B cell (primary cell): ENCODE measurements at regions not wholly inside any gene's neighbourhood (a gene's known extent, or its start where the extent isn't known, plus 50 kb on each side); places are given as distances from the start of the nearest gene placed in this dataset.

Experiments
- ATAC-seq: fragments of 200-7000 bp; cut with Tn5 transposase; one replicate; pipeline ENCODE4 v1.10.0; 2021; ENCODE audit warnings: low read depth, mild to moderate bottlenecking, moderate number of reproducible peaks, moderate library complexity
- CTCF ChIA-PET: fragments of 350-600 bp; sonication (Branson Sonifier 250); formaldehyde crosslinking; loops from one replicate; lab custom pipeline; 2021; ENCODE audit warnings: antibody characterized with exemption, inconsistent platforms; lab: Charles Lee
- POLR2A ChIA-PET: fragments of 350-600 bp; sonication (Branson Sonifier 250); formaldehyde crosslinking; loops from one replicate; lab custom pipeline; 2021; ENCODE audit warnings: antibody characterized with exemption; lab: Charles Lee
- DNase-seq: peaks from one replicate; pipeline ENCODE4 v3.0.0; 2013
- H2AFZ ChIP-seq: 2 replicates; pipeline ENCODE4 v1.6.1; 2012; ENCODE audit warnings: mild to moderate bottlenecking, low read depth, low read length; ENCODE audit not compliant: insufficient read depth, poor library complexity, severe bottlenecking
- H3K27ac ChIP-seq, 2 donors: 1 replicate in 1 of 2; 2 replicates in 1 of 2; pipeline ENCODE4 v1.5.1; 2012 to 2013; ENCODE audit warnings: low read length in 2 of 2, mild to moderate bottlenecking in 2 of 2, moderate library complexity in 1 of 2
- H3K27me3 ChIP-seq, 4 experiments: fragments of 200-600 bp in 1 of 4; sonication (generic) in 1 of 4; replicated peaks in 1 of 4; 1 replicate in 2 of 4; 2 replicates in 2 of 4; pipeline versions ENCODE4 v1.6.1 to v1.7.0; 2013 to 2016; ENCODE audit warnings: low read length in 3 of 4, mild to moderate bottlenecking in 2 of 4, mixed read lengths in 1 of 4, moderate library complexity in 1 of 4; ENCODE audit not compliant: insufficient read depth in 4 of 4, control insufficient read depth in 3 of 4; ENCODE audit errors: control extremely low read depth in 1 of 4
- H3K36me3 ChIP-seq, 2 experiments: replicated peaks in 1 of 2; 1 replicate in 1 of 2; 2 replicates in 1 of 2; pipeline versions ENCODE4 v1.6.1 to v1.7.1; 2013; ENCODE audit warnings: low read length in 1 of 2; ENCODE audit not compliant: insufficient read depth in 2 of 2, control insufficient read depth in 1 of 2; ENCODE audit errors: control extremely low read depth in 1 of 2, extremely low read depth in 1 of 2
- H3K4me1 ChIP-seq, 2 donors: fragments of 200-600 bp in 1 of 2; sonication (generic) in 1 of 2; 1 replicate in 1 of 2; 2 replicates in 1 of 2; pipeline versions ENCODE4 v1.5.1 to v1.6.1; 2013 to 2017; ENCODE audit warnings: low read length in 2 of 2; ENCODE audit not compliant: control insufficient read depth in 2 of 2, insufficient read depth in 2 of 2
- H3K4me2 ChIP-seq: replicated peaks from 2 replicates; pipeline ENCODE3; 2012; ENCODE audit warnings: mild to moderate bottlenecking, low read depth, low read length; ENCODE audit not compliant: poor library complexity, severe bottlenecking
- H3K4me3 ChIP-seq, 5 experiments: fragments of 200-600 bp in 1 of 5; sonication (generic) in 1 of 5; 1 replicate in 3 of 5; 2 replicates in 2 of 5; pipeline versions ENCODE4 v1.5.1 to v1.7.0; 2011 to 2016; ENCODE audit warnings: low read length in 4 of 5, mild to moderate bottlenecking in 4 of 5, low read depth in 2 of 5, control low read depth in 1 of 5, moderate library complexity in 1 of 5; ENCODE audit not compliant: insufficient read depth in 1 of 5; ENCODE audit errors: control extremely low read depth in 1 of 5, extremely low read depth in 1 of 5
- H3K79me2 ChIP-seq: fragments of 200-600 bp; sonication (generic); one replicate; pipeline ENCODE4 v1.6.0; 2016; ENCODE audit warnings: low read length; ENCODE audit not compliant: control insufficient read depth, insufficient read depth
- H3K9ac ChIP-seq: fragments of 200-600 bp; sonication (generic); 2 replicates; pipeline ENCODE4 v1.6.1; 2017; ENCODE audit warnings: mild to moderate bottlenecking, low read length, moderate library complexity
- H3K9me3 ChIP-seq, 3 donors: one replicate each; pipeline versions ENCODE4 v1.6.1 to v1.7.1; 2013; ENCODE audit warnings: low read length in 2 of 3; ENCODE audit not compliant: control insufficient read depth in 2 of 3, insufficient read depth in 1 of 3; ENCODE audit errors: control extremely low read depth in 1 of 3
- H4K20me1 ChIP-seq: 2 replicates; pipeline ENCODE4 v1.6.0; 2012; ENCODE audit warnings: mild to moderate bottlenecking, low read length; ENCODE audit not compliant: insufficient read depth, control insufficient read depth, poor library complexity, severe bottlenecking
- H3K27ac Mint-ChIP-seq: one replicate; pipeline ENCODE4 v1.8.0; 2021; ENCODE audit warnings: mixed read lengths
- H3K27me3 Mint-ChIP-seq: one replicate; pipeline ENCODE4 v1.8.0; 2021; ENCODE audit warnings: mixed read lengths
- H3K4me1 Mint-ChIP-seq: one replicate; pipeline ENCODE4 v1.8.0; 2021; ENCODE audit warnings: mixed read lengths
- H3K4me3 Mint-ChIP-seq: one replicate; pipeline ENCODE4 v1.8.0; 2021; ENCODE audit warnings: mixed read lengths
- H3K9me3 Mint-ChIP-seq: one replicate; pipeline ENCODE4 v1.8.0; 2022; ENCODE audit warnings: mixed read lengths; ENCODE audit not compliant: insufficient read depth
- EZH2 ChIP-seq: IDR thresholded peaks from 2 replicates; pipeline ENCODE4 v1.6.1; 2012; ENCODE audit warnings: borderline replicate concordance, low read depth, mild to moderate bottlenecking, moderate library complexity, low read length; ENCODE audit not compliant: insufficient read depth, poor library complexity, severe bottlenecking
- WGBS: methylation state at CpG from one replicate; pipeline ENCODE4 v1.1.5; 2013; ENCODE audit warnings: missing lambda C conversion rate; ENCODE audit not compliant: insufficient coverage; 5-methylcytosine and 5-hydroxymethylcytosine counted together
- intact Hi-C: fragments of 100-400 bp; cut with micrococcal nuclease; formaldehyde crosslinking; loops from one replicate; pipeline ENCODE4 v1.10.0; 2022
- TF ChIP-seq, protein P1 (sequence below): fragments of 200-600 bp; IDR thresholded peaks from one replicate; pipeline ENCODE4 v1.8.0; 2022; ENCODE audit warnings: antibody characterized with exemption, mild to moderate bottlenecking

- H3K9me3 ChIP-seq = peaks cover 0 to 9% (median 0%) of the 10 kb centered on the region in 3 donors
- Mint-ChIP-seq H3K27ac (no peak overlapping the region), H3K4me3 (no peak overlapping the region), H3K9me3 (no peaks in the 10 kb centered on the region), H3K4me1 (peaks cover 21% of the 10 kb centered on the region), H3K27me3 (peaks cover 9% of the 10 kb centered on the region)
- ChIA-PET POLR2A (no interaction called here), CTCF (no interaction called here)
- peaks cover 0 to 7% (median 0%) of the 10 kb centered on the region in 4 experiments for H3K27me3 ChIP-seq
- H3K79me2 ChIP-seq = no peaks in the 10 kb centered on the region
- H3K4me3 ChIP-seq = no peak overlapping the region
- H4K20me1 ChIP-seq = no peaks in the 10 kb centered on the region
- peaks cover 17 to 26% of the 10 kb centered on the region in 2 donors for H3K4me1 ChIP-seq
- H3K36me3 ChIP-seq = no peaks in the 10 kb centered on the region
- H3K27ac ChIP-seq = no peak overlapping the region
- no peak overlapping the region for H3K9ac ChIP-seq
- no peak for TF ChIP-seq EZH2
- TF ChIP-seq, protein P1, sequence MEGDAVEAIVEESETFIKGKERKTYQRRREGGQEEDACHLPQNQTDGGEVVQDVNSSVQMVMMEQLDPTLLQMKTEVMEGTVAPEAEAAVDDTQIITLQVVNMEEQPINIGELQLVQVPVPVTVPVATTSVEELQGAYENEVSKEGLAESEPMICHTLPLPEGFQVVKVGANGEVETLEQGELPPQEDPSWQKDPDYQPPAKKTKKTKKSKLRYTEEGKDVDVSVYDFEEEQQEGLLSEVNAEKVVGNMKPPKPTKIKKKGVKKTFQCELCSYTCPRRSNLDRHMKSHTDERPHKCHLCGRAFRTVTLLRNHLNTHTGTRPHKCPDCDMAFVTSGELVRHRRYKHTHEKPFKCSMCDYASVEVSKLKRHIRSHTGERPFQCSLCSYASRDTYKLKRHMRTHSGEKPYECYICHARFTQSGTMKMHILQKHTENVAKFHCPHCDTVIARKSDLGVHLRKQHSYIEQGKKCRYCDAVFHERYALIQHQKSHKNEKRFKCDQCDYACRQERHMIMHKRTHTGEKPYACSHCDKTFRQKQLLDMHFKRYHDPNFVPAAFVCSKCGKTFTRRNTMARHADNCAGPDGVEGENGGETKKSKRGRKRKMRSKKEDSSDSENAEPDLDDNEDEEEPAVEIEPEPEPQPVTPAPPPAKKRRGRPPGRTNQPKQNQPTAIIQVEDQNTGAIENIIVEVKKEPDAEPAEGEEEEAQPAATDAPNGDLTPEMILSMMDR = no peak
- H2AFZ ChIP-seq = no peak overlapping the region
- no peak for DNase-seq
- intact Hi-C loops = loop anchor here (10.0 kb wide), 1 partner anchor 206 kb away; the partner anchor contains the start of gene IER5L
- ATAC-seq = no peak
- H3K4me2 ChIP-seq = no peak overlapping the region
- 88% methylated on average over 9 of the region's 9 CpGs for WGBS
Measured at GRCh38 chr9:129380961-129381401, 202.9 kb upstream of the IER5L start.

- no peak for TF ChIP-seq EZH2
- TF ChIP-seq, protein P1 = no peak
- H3K27ac Mint-ChIP-seq = no peak overlapping the region
- H3K4me1 Mint-ChIP-seq = peaks cover 10% of the 10 kb centered on the region
- H3K27me3 ChIP-seq = peaks cover 0 to 7% (median 0%) of the 10 kb centered on the region in 4 experiments
- no peaks in the 10 kb centered on the region for H3K79me2 ChIP-seq
- POLR2A ChIA-PET = no interaction called here
- no peak overlapping the region for H3K27ac ChIP-seq
- no peak for DNase-seq
- WGBS = 92% methylated on average over 8 of the region's 8 CpGs
- intact Hi-C loops = loop anchor here (10.0 kb wide), 1 partner anchor 205 kb away; the partner anchor contains the start of gene IER5L
- no peaks in the 10 kb centered on the region for H3K36me3 ChIP-seq
- no peaks in the 10 kb centered on the region for H4K20me1 ChIP-seq
- H3K9ac ChIP-seq = no peak overlapping the region
- H2AFZ ChIP-seq = no peak overlapping the region
- CTCF ChIA-PET = no interaction called here
- H3K9me3 Mint-ChIP-seq = no peaks in the 10 kb centered on the region
- no peak overlapping the region for H3K4me3 Mint-ChIP-seq
- ATAC-seq = no peak
- no peak overlapping the region for H3K4me2 ChIP-seq
- peaks cover 14 to 21% of the 10 kb centered on the region in 2 donors for H3K4me1 ChIP-seq
- H3K27me3 Mint-ChIP-seq = peaks cover 9% of the 10 kb centered on the region
- H3K4me3 ChIP-seq = no peak overlapping the region
- H3K9me3 ChIP-seq = peaks cover 0 to 6% (median 0%) of the 10 kb centered on the region in 3 donors
Measured at GRCh38 chr9:129379886-129380285, 201.8 kb upstream of the IER5L start.
